HS-27A (cell line): ENCODE measurements at regions not wholly inside any gene's neighbourhood (a gene's known extent, or its start where the extent isn't known, plus 50 kb on each side); places are given as distances from the start of the nearest gene placed in this dataset.

Source experiments
- DNase-seq: peaks from one replicate; pipeline ENCODE4 v3.0.0-alpha.2; 2012; ENCODE audit warnings: low read depth, missing footprints

DNA sequence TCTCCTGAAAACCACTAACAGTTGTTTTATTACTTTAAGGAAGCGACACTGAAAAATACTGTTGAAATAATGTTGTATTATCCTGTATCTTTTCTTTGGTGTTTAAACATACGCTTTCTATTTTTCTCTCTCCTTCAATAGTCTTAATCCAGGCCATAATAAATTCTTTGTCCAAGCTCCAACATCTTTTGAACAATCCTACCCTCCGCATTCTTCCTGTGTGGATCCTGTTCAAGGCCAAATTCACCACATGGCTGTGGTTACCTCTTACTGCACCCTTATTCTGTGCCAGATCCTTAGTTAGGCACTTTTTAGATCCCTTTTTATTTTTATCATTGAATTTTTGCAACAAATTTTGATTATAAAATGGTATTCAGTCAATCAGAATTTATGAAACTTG lies 1691.5 kb downstream of the MAT2B start:
- DNase-seq = no peak

DNA sequence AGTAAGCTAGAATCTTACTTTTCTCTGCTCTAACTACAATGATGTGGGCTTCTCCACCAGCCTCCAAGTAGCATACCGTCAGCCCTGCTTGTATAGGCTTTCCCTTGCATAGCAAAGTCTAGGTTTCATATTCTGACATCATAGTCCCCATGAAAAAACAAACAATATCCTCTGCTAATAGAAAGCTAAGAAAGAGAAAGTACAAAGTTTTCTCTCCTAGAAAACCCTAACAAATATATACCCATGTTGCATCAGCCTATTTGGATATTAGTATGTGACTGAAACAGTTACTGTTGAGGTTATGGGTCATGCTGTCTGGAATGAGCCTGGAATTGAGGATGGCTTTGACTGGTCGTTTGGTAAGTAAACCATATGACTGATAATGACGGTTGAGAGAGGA lies 1696.0 kb downstream of the MAT2B start:
- DNase-seq = no peak

DNA sequence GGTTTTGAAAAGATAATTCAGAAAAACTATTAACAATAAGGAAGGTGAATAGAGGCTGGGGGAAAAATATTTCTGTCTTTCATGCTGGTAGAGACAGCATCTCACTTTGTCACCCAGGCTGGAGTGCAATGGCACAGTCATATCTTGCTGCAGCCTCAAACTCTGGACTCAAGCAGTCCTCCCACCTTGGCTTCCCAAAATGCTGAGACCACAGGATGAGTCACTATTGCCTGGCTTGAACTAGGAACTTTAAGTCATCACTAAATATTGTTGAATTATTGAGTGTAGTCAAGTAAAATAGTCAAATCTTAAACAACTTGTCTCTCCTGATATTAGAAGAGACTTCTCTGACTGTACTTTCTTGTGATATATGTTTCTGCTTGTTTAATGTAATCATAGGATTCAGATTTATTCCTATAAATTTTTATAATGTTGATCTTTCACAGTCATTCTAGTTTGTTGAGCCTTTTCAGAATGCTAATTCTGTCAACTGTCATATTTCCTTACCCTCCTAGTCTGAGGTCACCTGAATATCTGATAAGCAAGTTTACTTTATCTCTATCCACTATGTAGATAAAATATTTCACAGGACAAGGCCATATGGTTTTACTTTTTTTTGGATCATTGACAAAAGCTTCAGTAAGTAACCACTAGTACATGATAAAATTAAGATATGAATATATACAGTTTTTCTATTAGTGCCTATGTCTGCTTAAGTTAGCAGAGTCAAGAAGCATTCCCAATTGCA lies 1696.5 kb downstream of the MAT2B start:
- no peak for DNase-seq

DNA sequence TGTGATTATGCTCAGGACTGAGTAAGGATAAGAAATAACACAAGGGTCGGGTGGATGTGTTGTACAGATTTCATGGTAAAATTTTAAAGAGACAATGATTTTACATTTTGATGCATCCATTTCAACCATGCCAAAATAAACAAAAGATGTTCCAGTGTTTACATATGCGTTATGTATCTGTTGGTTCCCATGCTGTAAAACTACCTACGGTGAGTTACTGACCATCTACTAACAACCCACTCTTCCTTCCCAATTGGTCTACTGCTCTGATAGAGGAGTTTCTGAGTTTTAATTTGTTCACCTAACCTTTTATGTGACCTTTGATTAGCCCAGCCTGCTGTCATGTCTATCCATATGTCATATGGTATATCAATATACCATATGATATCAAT lies 1697.1 kb downstream of the MAT2B start:
- no peak for DNase-seq

DNA sequence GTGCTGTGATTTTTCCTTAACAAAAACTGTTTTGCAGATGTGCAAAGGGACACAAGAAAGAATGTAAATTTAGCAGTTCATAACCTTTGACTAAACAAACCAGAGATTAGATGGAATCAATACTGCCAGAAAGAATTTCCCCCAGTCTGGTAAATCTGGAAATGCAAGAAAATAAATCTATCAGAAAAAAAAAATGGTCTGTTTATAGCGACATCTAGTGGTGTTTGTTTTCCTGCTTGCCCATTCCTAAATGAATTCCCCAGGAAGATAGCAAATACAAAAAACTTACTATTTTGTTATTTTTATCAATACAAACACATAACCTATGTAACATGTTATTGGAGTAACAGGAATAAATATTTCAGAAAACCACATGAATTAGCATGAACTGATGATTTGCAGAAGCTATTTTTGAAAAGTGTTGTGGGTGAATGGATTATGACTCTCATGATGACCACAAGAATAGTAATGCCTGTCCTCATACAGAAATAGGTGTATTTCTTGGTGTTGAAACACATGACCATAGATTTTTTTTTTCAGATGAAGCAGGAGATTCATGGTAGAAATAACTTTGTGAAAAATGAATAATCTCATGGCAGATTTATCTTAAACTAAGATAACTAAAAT lies 1703.8 kb downstream of the MAT2B start:
- DNase-seq = no peak

DNA sequence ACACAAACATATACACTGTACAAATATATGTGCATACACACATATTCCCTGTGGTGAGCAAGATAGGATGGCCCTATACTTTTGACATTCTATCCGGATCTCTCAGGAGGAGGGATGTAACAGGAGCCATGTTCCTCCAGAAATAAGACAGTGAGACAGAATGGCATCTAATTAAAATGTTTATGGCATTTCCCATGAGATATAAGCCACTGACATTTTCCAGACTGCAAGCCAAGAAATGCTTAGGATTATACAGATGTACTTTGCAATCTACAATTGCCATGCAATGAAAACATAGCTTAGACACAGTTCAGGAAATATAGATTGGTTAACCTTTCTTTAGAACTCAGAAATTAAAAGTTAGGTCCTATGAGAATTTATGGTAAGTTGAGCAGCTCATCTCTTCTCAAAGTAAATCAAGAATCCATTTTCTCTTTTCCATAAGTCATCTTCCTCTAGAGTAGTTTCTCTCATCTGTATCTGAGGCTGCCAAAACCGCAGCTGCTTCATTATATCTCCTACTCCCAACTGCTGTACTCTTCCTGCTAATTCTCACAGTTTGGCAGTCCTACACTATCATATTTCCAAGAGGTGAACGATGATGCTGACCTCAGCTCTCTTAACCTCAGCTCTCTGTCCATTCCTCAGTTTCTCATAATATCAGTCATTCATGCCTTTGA lies 1719.1 kb downstream of the MAT2B start:
- DNase-seq = no peak

DNA sequence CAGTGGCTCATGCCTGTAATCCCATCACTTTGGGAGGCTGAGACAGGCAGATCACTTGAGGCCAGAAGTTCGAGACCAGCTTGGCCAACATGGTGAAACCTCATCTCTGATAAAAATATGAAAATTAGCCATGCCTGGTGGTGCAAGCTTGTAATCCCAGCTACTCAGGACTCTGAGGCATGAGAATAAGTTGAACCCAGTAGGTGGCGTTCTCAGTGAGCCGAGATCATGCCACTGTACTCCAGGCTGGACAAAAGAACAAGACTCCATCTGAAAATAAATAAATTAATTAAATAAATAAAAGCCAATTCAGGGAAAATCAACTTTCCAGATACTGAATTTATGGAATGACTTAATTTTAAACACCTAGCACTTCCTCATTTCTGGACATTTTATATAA lies 1722.1 kb downstream of the MAT2B start:
- no peak for DNase-seq

DNA sequence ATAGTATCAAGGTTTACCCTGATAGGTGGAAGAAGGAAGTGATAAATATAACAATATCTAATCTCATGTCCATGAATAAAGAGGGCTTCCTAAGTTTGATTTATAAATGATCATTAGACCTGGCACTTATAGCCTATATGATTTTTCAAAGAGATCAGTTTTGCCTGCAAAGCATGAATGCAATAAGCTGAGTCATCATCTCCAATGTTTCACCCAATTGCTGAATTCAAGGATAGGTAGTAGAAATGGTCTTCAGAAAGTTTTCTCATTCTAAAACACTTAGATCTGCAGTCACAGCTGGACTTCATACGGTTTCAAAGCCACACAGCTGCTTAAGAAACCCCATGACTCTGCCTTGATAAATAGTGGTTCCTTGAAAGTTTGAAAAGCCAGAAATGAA lies 1722.8 kb downstream of the MAT2B start:
- DNase-seq = no peak

DNA sequence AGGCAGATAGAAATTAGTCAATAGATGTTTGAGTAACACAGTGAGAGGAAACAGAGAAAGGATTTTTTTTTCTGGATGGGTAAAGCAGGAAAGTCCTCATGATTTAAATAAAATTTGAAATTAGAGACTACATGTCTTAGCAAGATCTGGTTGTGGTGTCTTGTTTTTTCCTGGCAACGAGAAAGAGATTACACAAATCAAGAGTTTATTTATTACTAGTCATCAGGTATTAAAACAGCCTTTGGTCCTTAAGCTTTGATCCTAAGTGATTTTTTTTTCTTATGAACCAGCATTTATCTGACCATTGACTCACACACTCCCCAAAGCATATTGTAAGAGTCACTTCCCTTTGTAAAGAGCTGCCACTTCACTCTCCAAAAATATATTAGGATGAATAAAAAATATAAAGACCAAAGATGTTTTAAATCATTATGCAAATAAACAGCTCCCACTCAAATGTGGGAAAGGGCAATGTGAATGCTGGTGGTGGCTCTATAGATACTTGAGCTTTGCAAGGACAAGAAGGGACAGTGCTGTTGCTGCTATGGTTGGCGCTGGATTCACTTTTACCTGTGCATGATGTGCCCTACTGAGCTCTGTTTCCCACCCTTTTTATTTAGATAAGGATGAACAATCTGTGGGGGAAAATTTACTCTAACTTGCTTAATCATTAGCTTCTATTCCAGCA lies 1726.5 kb downstream of the MAT2B start:
- DNase-seq = no peak

DNA sequence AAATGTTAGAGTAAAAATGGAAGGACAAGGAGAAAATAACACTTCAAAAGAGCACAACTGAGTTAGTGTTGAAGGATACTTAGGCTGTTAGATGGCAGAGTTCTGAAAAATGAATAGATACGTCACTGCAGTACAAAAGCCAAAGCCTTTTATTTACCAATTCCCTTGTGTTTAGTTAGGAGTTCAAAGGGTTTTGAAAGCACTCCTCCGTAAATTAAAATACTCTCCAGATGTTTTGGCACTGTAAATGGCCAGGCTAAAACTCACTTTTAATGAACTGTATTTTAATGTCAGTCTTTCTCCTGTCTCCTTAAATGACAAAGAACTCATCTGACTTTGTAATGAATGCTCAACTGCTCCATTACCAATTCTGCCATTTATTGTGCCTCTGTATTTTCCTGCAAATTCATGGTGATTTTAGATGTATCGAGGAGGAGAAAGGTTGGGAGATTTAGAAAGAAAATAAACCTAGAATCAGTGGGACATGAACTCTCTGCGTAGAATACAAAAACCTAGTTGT lies 1727.2 kb downstream of the MAT2B start:
- no peak for DNase-seq

DNA sequence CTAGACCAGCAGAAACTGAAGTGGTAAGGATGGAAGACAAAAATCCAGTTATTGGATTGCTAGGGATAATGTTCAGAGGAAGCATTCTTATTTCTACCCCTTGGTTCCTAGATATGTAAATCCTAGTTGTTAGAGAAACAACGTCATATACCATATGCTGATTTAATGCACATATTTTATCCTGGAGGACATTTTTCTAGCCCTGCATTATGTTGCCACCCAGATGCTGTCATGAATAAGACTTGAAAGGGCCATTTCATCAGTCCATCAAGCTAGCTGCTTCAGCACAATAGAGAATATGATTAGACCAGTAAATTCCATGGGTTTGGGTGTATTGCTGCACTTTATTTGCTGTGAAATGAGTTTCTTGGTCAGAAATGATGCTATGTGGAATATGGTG lies 1736.4 kb downstream of the MAT2B start:
- DNase-seq = no peak

DNA sequence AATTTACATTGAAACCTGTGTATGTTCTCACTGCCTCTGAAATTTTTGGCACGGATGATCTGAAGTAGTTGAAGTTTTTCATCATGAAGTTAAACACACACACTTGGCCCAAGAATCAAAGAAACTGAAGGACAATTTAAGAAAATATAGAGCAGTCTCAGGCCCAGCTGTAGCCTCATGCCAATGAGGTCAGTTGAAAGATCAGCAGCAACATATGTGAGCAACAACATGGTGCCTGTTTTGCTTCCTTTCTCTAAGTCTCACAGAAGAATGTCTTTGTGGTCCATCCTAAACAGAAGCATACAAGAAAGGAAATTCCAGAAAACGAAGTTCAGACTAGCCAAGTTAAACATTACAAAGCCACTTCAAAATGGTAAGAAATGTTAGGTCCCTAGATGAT lies 1737.2 kb downstream of the MAT2B start:
- no peak for DNase-seq

DNA sequence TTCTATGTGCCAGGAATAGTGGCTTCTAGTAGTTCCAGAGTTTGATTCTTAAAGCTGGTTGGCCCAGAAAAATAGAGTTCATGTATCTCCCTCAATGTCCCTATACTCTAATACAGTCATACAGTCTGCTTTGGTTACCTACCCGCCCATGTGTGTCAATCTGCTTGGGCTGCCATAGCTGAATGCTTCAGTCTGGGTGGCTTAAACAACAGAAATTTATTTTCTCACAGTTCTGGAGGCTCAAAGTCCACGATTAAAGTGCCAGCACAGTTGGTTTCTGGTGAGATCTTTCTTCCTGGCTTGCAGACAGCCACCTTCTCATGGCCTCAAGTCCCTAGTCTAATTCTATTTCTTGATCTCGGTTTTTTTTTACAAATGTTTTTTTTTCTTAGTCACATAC lies 1739.0 kb downstream of the MAT2B start:
- DNase-seq = no peak

DNA sequence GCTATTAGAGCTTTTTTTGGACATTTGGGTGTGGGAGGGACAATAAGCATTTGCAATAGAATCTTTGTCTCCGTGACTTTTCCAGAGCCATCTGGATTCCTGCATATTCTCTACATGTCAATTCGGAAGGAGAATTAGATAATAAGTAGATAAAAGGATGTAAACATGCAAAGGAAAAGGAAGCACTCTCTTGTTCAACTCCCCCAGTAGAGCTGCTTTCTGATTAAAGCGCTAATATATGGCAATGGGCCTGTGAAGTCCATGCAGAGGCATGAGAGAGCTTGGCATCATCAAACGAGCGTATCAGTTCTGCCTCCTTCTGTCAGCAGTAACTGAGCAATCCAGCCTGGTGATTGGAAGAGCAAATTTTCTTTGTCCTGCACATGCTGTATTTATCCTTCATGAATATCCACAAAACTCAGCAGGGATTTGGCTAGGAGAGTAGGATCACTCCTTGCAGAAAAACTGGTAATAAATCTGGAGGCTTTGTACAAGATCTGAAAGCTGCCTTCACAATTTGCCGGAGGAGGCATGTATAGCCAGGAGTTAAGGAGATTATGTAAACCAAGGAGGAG lies 1752.9 kb downstream of the MAT2B start:
- no peak for DNase-seq

DNA sequence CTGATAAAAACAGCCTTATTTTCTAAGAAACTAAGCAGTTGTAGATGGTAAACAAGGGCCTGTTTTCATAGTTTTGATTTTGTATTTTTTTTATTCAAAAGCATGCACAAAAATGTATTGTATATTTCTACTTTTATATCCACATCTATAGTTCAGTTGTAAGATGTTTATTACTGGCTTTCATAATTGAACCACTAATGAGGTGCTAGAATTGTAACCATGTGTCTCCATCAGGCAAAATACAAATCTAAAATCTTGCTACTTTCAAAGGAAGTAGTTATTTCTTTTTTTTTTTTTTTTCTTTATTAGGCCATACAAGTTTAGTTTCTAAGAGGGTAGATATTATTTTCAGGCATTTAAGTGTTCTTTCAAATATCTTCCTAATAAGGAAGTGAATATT lies 1755.0 kb downstream of the MAT2B start:
- no peak for DNase-seq

DNA sequence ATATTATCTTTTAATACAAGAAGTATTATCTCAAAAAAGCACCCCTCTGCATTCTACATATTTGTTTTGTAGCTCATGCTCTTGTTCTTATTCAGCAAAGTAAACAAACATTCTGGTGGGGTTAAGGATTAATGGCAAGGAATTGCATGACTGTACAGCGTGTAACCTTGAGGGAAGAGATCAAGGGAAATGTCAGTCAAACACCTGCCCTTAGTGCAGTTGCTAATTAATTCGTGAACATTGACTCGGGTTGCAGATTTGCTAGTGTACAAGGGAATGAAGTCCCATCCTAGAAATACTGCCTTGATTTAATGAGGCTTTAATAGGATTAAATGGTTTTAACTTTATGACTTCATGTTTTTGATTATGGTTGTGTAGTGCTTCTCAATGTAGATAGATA lies 1758.1 kb downstream of the MAT2B start:
- DNase-seq = no peak

DNA sequence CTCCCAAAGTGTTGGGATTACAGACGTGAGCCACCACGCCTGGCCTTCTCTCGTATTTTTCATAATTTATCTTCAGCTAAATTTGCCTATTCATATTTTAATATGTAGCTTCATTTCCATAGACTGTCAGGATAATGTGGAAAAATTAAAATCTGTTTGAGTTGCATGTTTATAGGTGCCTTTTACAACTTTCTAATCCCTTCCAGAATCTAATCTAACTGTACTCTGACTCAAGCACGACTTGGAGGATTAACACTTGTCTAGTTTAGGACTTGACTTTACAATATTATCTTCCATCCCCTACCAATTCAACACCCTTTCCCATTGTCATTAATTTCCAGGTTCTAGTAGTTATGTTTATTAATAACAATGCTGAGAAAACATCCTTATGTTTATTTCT lies 1761.5 kb downstream of the MAT2B start:
- DNase-seq = no peak

DNA sequence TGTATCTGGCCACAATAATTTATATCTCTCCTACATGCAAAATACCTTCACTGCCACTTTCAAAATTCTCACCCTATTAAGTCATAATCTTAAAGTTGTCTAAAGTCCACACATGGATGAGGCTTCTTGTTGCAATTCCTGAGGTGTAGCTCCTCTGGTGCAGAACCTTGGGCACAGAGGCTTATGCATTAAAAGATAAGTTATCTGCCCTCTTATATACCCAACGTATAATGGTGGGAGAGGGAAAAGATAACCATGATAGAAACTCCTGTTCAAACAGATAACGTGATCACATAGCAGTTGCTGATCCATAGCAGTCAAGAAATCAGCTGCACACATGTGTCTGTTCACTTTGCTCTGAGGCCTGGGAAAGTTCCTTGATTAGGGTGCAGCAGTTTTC lies 1767.0 kb downstream of the MAT2B start:
- no peak for DNase-seq

DNA sequence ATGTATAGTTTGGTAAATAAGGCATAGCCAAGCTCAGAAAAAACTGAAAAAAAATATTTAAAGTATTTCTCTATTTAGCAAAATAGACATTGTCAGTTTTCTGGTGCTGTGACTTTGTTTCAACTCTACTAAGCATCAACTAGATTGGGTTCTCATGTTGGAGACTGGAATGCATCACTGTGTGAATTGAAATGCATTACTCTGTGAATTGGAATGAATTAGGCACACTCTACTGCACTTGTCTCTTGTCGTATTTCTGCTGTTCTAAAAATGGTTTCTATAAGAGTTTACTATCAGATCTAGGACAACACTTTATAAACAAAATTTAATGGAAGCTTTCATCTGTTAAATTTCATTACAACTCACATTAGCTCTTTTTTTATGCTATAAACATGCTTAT lies 1772.2 kb downstream of the MAT2B start:
- DNase-seq = no peak

DNA sequence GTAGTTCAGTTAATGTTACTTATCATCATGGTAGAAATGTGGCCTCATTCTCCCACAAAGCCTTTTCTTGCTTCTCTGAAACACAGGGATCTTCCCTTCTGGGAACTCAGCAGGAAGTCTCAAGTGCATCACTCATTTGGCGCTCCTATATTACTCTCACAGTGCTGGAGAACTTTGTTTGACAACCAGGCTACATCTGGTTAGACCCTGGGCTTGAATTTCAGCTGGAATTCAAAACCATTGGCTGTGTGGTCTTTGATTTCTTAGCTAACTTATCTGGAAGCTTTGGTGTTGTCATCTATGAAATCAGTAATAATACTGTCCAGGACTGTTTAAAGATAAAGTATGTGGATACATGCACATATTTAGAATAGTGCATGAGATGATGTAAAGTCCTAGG lies 1777.1 kb downstream of the MAT2B start:
- no peak for DNase-seq

DNA sequence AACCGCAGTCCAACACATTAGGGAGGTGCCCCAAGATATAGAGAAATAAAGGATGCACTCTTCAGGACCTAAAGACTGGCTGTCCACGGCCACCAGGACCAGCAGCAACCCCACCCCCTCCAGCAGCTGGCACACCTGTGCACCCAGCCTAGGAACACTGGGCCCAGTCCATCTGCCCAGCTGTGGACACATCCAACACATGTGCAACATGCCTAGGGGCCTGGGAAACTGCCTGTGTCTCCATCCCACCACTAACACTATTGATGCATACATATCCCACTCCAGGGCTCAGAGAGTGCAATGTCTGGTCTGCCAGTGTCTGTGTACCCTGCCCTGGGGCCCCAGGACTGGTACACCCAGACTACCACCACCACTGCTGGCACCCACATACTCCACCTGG lies 1781.3 kb downstream of the MAT2B start:
- DNase-seq = no peak

DNA sequence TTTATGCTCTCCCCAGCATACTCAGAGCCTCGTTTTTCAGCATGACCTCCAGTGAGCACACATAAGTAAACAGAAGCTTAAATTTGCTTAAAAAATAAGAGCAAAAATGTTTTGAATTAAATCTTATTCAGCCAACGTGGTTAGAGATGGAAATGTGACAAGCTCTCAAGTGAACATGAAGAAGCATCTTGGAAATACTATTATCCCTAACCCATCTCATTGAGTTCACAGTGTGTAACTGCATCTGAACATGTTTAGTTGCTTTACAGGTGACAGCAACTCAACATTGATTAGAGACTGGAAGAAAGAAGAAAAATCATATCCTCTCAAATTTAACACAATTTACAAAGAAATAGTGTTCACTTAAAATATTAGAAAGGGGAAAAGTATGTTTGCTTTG lies 1785.1 kb downstream of the MAT2B start:
- DNase-seq = no peak
